OCI-LY1 (cell line): ENCODE measurements at regions not wholly inside any gene's neighbourhood (a gene's known extent, or its start where the extent isn't known, plus 50 kb on each side); places are given as distances from the start of the nearest gene placed in this dataset.

Source experiments
- CTCF ChIP-seq: fragments of 200-600 bp; sonication (generic), shearing (Covaris generic); IDR thresholded peaks from 2 replicates; pipeline ENCODE4 v1.5.1; 2017; ENCODE audit warnings: mild to moderate bottlenecking, antibody characterized with exemption, low read length, moderate library complexity, mixed read lengths
- EZH2 ChIP-seq: fragments of 200-600 bp; sonication (generic), shearing (Covaris generic); IDR thresholded peaks from 2 replicates; pipeline ENCODE4 v1.8.0; 2017; ENCODE audit warnings: borderline replicate concordance, mixed run types, mild to moderate bottlenecking, antibody characterized with exemption, low read length, moderate library complexity, mixed read lengths

DNA sequence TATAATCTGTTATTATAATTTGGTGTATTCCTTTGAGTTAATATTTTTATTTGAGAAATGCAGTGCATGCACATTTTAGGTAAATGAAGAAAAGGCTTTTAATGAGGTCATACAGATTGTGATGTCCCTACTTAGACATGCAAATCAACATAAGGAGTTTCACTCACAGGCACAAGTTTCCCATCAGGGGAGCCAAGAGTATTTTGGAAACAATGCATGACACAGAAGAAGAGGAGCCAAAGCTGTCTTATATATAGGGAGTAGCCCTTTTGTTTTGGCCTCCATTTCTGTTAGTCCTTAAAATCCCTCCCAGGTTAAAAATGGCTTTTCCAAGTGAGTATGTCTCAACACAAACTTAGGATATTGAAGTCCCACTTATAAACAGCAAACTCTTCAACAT is 703.4 kb upstream of the ANKRD30A start:
- TF ChIP-seq CTCF (no peak), EZH2 (no peak)
